Caco-2 (cell line): ENCODE measurements at regions not wholly inside any gene's neighbourhood (a gene's known extent, or its start where the extent isn't known, plus 50 kb on each side); places are given as distances from the start of the nearest gene placed in this dataset.

Experiments used
- BruUV-seq: library from RNA; stranded (reverse); fragments of 400-500 nt; replicated peaks from 2 replicates; lab custom pipeline; 2021; lab: Mats Ljungman, UMichigan
- CTCF ChIA-PET: fragments of 300-600 bp; sonication (Branson Sonifier 250); formaldehyde crosslinking; loops from one replicate; lab custom pipeline; 2022; ENCODE audit warnings: antibody characterized with exemption; lab: Charles Lee
- POLR2A ChIA-PET: fragments of 300-600 bp; sonication (Branson Sonifier 250); formaldehyde crosslinking; loops from one replicate; lab custom pipeline; 2022; ENCODE audit warnings: antibody characterized with exemption; lab: Charles Lee
- DNase-seq, 2 experiments: peaks; one replicate each; pipeline versions ENCODE4 v3.0.0 to v3.0.0-alpha.2; 2020 to 2022
- H3K27me3 ChIP-seq: replicated peaks from 2 replicates; pipeline ENCODE4 v1.6.0; 2011; ENCODE audit warnings: low read length; ENCODE audit not compliant: control insufficient read depth, insufficient read depth
- H3K36me3 ChIP-seq: 2 replicates; pipeline ENCODE4 v1.5.1; 2011; ENCODE audit warnings: low read length; ENCODE audit not compliant: control insufficient read depth, insufficient read depth
- H3K4me1 ChIP-seq: fragments of 250-450 bp; sonication (Bioruptor Pico); 2 replicates; pipeline ENCODE4 v1.5.1; 2020; ENCODE audit warnings: mild to moderate bottlenecking
- H3K4me3 ChIP-seq: 2 replicates; pipeline ENCODE4 v1.5.1; 2011; ENCODE audit warnings: low read depth, mild to moderate bottlenecking, control low read depth, low read length
- H3K9me3 ChIP-seq: fragments of 250-450 bp; sonication (Bioruptor Pico); 2 replicates; pipeline ENCODE4 v1.5.1; 2020; ENCODE audit warnings: mild to moderate bottlenecking, moderate library complexity
- H3K27ac Mint-ChIP-seq: one replicate; pipeline ENCODE4 v1.8.0; 2022; ENCODE audit warnings: mixed read lengths; ENCODE audit not compliant: unreplicated experiment
- H3K27me3 Mint-ChIP-seq: one replicate; pipeline ENCODE4 v1.8.0; 2022; ENCODE audit warnings: mixed read lengths; ENCODE audit not compliant: insufficient read depth, unreplicated experiment
- H3K36me3 Mint-ChIP-seq: one replicate; pipeline ENCODE4 v1.8.0; 2022; ENCODE audit warnings: mild to moderate bottlenecking, mixed read lengths; ENCODE audit not compliant: insufficient read depth, unreplicated experiment
- H3K4me1 Mint-ChIP-seq: one replicate; pipeline ENCODE4 v1.8.0; 2022; ENCODE audit warnings: low read depth, mixed read lengths; ENCODE audit not compliant: unreplicated experiment
- H3K4me3 Mint-ChIP-seq: one replicate; pipeline ENCODE4 v1.8.0; 2022; ENCODE audit warnings: mild to moderate bottlenecking, moderate library complexity, mixed read lengths; ENCODE audit not compliant: unreplicated experiment
- H3K9me3 Mint-ChIP-seq: one replicate; pipeline ENCODE4 v1.8.0; 2022; ENCODE audit warnings: mixed read lengths; ENCODE audit not compliant: unreplicated experiment
- CTCF ChIP-seq, 2 experiments: fragments of 200-600 bp in 1 of 2; IDR thresholded peaks; 1 replicate in 1 of 2; 2 replicates in 1 of 2; pipeline versions ENCODE4 v1.5.1 to v1.8.0; 2011 to 2022; ENCODE audit warnings: antibody characterized with exemption in 1 of 2, control low read depth in 1 of 2, inconsistent platforms in 1 of 2, low read depth in 1 of 2, low read length in 1 of 2, mild to moderate bottlenecking in 1 of 2, moderate library complexity in 1 of 2; ENCODE audit not compliant: insufficient read depth in 1 of 2, severe bottlenecking in 1 of 2, unreplicated experiment in 1 of 2
- intact Hi-C: fragments of 100-400 bp; cut with micrococcal nuclease; formaldehyde crosslinking; loops from one replicate; pipeline ENCODE4 v1.10.0; 2022; ENCODE audit not compliant: unreplicated experiment

GRCh38 chr5:163888366-163888765, 382.9 kb downstream of the MAT2B start:
- DNase-seq: no peak
- no peaks in the 10 kb centered on the region for H3K36me3 ChIP-seq
- TF ChIP-seq CTCF (IDR thresholded peaks at IDR 0.05; ENCODE audit: insufficient read depth in 1 of 2, low read depth in 1 of 2, low read length in 1 of 2, severe bottlenecking in 1 of 2, unreplicated experiment in 1 of 2): no peak
- no peak overlapping the region for H3K4me3 Mint-ChIP-seq
- no peaks in the 10 kb centered on the region for H3K4me1 Mint-ChIP-seq
- H3K4me3 ChIP-seq: no peak overlapping the region
- H3K27ac Mint-ChIP-seq: no peak overlapping the region
- H3K36me3 Mint-ChIP-seq: no peaks in the 10 kb centered on the region
- H3K9me3 Mint-ChIP-seq: no peaks in the 10 kb centered on the region
- H3K4me1 ChIP-seq: no peaks in the 10 kb centered on the region
- no peaks in the 10 kb centered on the region for H3K9me3 ChIP-seq
- H3K27me3 ChIP-seq: no peaks in the 10 kb centered on the region
- CTCF ChIA-PET: no interaction called here
- intact Hi-C loops: no loop called here
- POLR2A ChIA-PET: no interaction called here
- H3K27me3 Mint-ChIP-seq: peaks cover 2% of the 10 kb centered on the region
- no TSS peak for BruUV-seq

GRCh38 chr5:163889369-163889768, 383.9 kb downstream of the MAT2B start:
- Histone ChIP-seq H3K4me1 (no peaks in the 10 kb centered on the region), H3K27me3 (no peaks in the 10 kb centered on the region), H3K4me3 (no peak overlapping the region), H3K36me3 (no peaks in the 10 kb centered on the region), H3K9me3 (no peaks in the 10 kb centered on the region)
- Mint-ChIP-seq H3K4me1 (no peaks in the 10 kb centered on the region), H3K27ac (no peak overlapping the region), H3K27me3 (peaks cover 2% of the 10 kb centered on the region), H3K9me3 (no peaks in the 10 kb centered on the region), H3K4me3 (no peak overlapping the region), H3K36me3 (no peaks in the 10 kb centered on the region)
- intact Hi-C loops: no loop called here
- no peak for TF ChIP-seq CTCF (IDR thresholded peaks at IDR 0.05; ENCODE audit: insufficient read depth in 1 of 2, low read depth in 1 of 2, low read length in 1 of 2, severe bottlenecking in 1 of 2, unreplicated experiment in 1 of 2)
- ChIA-PET CTCF (no interaction called here), POLR2A (no interaction called here)
- BruUV-seq: no TSS peak
- no peak for DNase-seq

GRCh38 chr5:163890261-163890660, 384.8 kb downstream of the MAT2B start:
- H3K9me3 ChIP-seq: no peaks in the 10 kb centered on the region
- Mint-ChIP-seq H3K4me3 (no peak overlapping the region), H3K36me3 (no peaks in the 10 kb centered on the region), H3K4me1 (no peaks in the 10 kb centered on the region), H3K9me3 (no peaks in the 10 kb centered on the region), H3K27ac (no peak overlapping the region), H3K27me3 (no peaks in the 10 kb centered on the region)
- intact Hi-C loops: no loop called here
- ChIA-PET CTCF (no interaction called here), POLR2A (no interaction called here)
- no peaks in the 10 kb centered on the region for H3K36me3 ChIP-seq
- no peaks in the 10 kb centered on the region for H3K27me3 ChIP-seq
- H3K4me1 ChIP-seq: no peaks in the 10 kb centered on the region
- no peak overlapping the region for H3K4me3 ChIP-seq
- no TSS peak for BruUV-seq
- DNase-seq: no peak
- TF ChIP-seq CTCF (IDR thresholded peaks at IDR 0.05; ENCODE audit: insufficient read depth in 1 of 2, low read depth in 1 of 2, low read length in 1 of 2, severe bottlenecking in 1 of 2, unreplicated experiment in 1 of 2): no peak
